IMR-90 (cell line): ENCODE measurements at regions not wholly inside any gene's neighbourhood (a gene's known extent, or its start where the extent isn't known, plus 50 kb on each side); places are given as distances from the start of the nearest gene placed in this dataset.

Source experiments
- ATAC-seq: fragments of 200-7000 bp; cut with Tn5 transposase; 2 replicates; pipeline ENCODE4 v1.9.1; 2020; ENCODE audit warnings: low read depth, mild to moderate bottlenecking, moderate library complexity
- BruUV-seq: library from RNA; stranded (reverse); fragments of 400-500 nt; replicated peaks from 2 replicates; lab custom pipeline; 2021; lab: Mats Ljungman, UMichigan
- CTCF ChIA-PET: fragments of 300-600 bp; formaldehyde crosslinking; extraction: SDS; loops from one replicate; lab custom pipeline; 2021; ENCODE audit warnings: antibody characterized with exemption; lab: Yijun Ruan, JAX
- POLR2A ChIA-PET: fragments of 300-600 bp; sonication (Branson Sonifier 250); formaldehyde crosslinking; loops from one replicate; lab custom pipeline; 2022; ENCODE audit warnings: antibody characterized with exemption; ENCODE audit not compliant: unreplicated experiment; lab: Charles Lee
- DNase-seq: peaks from one replicate; pipeline ENCODE4 v3.0.0; 2013
- H2AFZ ChIP-seq: replicated peaks from 2 replicates; pipeline ENCODE3; 2013; ENCODE audit warnings: low read length, mild to moderate bottlenecking; ENCODE audit not compliant: poor library complexity
- H2AK5ac ChIP-seq: 2 replicates; pipeline ENCODE4 v1.6.1; 2013; ENCODE audit warnings: low read depth, low read length, inconsistent platforms
- H2AK9ac ChIP-seq: replicated peaks from 2 replicates; pipeline ENCODE3; 2013; ENCODE audit warnings: mild to moderate bottlenecking, low read depth, low read length, moderate library complexity; ENCODE audit not compliant: poor library complexity
- H2BK120ac ChIP-seq: 2 replicates; pipeline ENCODE4 v1.6.1; 2013; ENCODE audit warnings: low read depth, low read length, inconsistent platforms
- H2BK15ac ChIP-seq: 3 replicates; pipeline ENCODE4 v1.6.1; 2013; ENCODE audit warnings: low read depth, low read length, inconsistent platforms
- H2BK20ac ChIP-seq: 2 replicates; pipeline ENCODE4 v1.6.1; 2013; ENCODE audit warnings: low read depth, mild to moderate bottlenecking, inconsistent platforms, low read length, moderate library complexity
- H2BK5ac ChIP-seq: 2 replicates; pipeline ENCODE4 v1.6.1; 2013; ENCODE audit warnings: mild to moderate bottlenecking, low read depth, low read length, inconsistent platforms; ENCODE audit not compliant: poor library complexity, severe bottlenecking
- H3K14ac ChIP-seq: replicated peaks from 2 replicates; pipeline ENCODE4 v1.6.1; 2013; ENCODE audit warnings: low read depth, low read length, inconsistent platforms
- H3K18ac ChIP-seq: 2 replicates; pipeline ENCODE4 v1.6.1; 2013; ENCODE audit warnings: low read depth, low read length, control low read depth
- H3K23ac ChIP-seq: 2 replicates; pipeline ENCODE4 v1.6.1; 2013; ENCODE audit warnings: low read depth, low read length, inconsistent platforms
- H3K27ac ChIP-seq: 2 replicates; pipeline ENCODE4 v1.5.1; 2013; ENCODE audit warnings: mild to moderate bottlenecking, control low read depth, low read length; ENCODE audit not compliant: insufficient read depth
- H3K27me3 ChIP-seq: 2 replicates; pipeline ENCODE4 v1.6.1; 2013; ENCODE audit warnings: low read length; ENCODE audit not compliant: control insufficient read depth, insufficient read depth
- H3K36me3 ChIP-seq: 2 replicates; pipeline ENCODE4 v1.6.1; 2013; ENCODE audit warnings: low read length, mixed read lengths; ENCODE audit not compliant: control insufficient read depth, insufficient read depth
- H3K4ac ChIP-seq: 2 replicates; pipeline ENCODE4 v1.6.1; 2013; ENCODE audit warnings: low read depth, low read length, inconsistent platforms
- H3K4me1 ChIP-seq: 2 replicates; pipeline ENCODE4 v1.6.1; 2013; ENCODE audit warnings: low read length, mixed read lengths; ENCODE audit not compliant: control insufficient read depth, insufficient read depth
- H3K4me2 ChIP-seq: 2 replicates; pipeline ENCODE4 v1.6.1; 2013; ENCODE audit warnings: low read depth, mild to moderate bottlenecking, control low read depth, low read length, moderate library complexity
- H3K4me3 ChIP-seq: 2 replicates; pipeline ENCODE4 v1.5.1; 2013; ENCODE audit warnings: low read depth, mild to moderate bottlenecking, control low read depth, low read length, moderate library complexity; ENCODE audit not compliant: insufficient read depth
- H3K56ac ChIP-seq: 2 replicates; pipeline ENCODE4 v1.6.1; 2013; ENCODE audit warnings: low read length, inconsistent platforms; ENCODE audit not compliant: insufficient read depth; ENCODE audit errors: extremely low read depth
- H3K79me1 ChIP-seq, 2 experiments: 2 replicates each; pipeline ENCODE4 v1.6.1; 2013; ENCODE audit warnings: low read length in 2 of 2, inconsistent platforms in 1 of 2, low read depth in 1 of 2
- H3K9ac ChIP-seq: 2 replicates; pipeline ENCODE4 v1.6.1; 2013; ENCODE audit warnings: low read depth, low read length, control low read depth
- H3K9me1 ChIP-seq: 2 replicates; pipeline ENCODE4 v1.6.1; 2013; ENCODE audit warnings: low read length, inconsistent platforms; ENCODE audit not compliant: insufficient read depth
- H3K9me3 ChIP-seq: 2 replicates; pipeline ENCODE4 v1.6.1; 2013; ENCODE audit warnings: low read length; ENCODE audit not compliant: control insufficient read depth, insufficient read depth
- H4K20me1 ChIP-seq: 2 replicates; pipeline ENCODE4 v1.6.1; 2013; ENCODE audit warnings: low read length, inconsistent platforms; ENCODE audit not compliant: insufficient read depth
- H4K5ac ChIP-seq: 2 replicates; pipeline ENCODE4 v1.6.1; 2013; ENCODE audit warnings: mild to moderate bottlenecking, low read depth, low read length, control low read depth
- H4K8ac ChIP-seq, 2 experiments: 2 replicates each; pipeline ENCODE4 v1.6.1; 2013; ENCODE audit warnings: low read depth in 2 of 2, low read length in 2 of 2, control low read depth in 1 of 2, inconsistent platforms in 1 of 2
- H4K91ac ChIP-seq: 2 replicates; pipeline ENCODE4 v1.6.1; 2013; ENCODE audit warnings: low read depth, low read length, inconsistent platforms; ENCODE audit not compliant: insufficient read depth
- BHLHE40 ChIP-seq: fragments of 150-350 bp; IDR thresholded peaks from 2 replicates; pipeline ENCODE4 v1.6.1; 2016; ENCODE audit warnings: mild to moderate bottlenecking, low read depth, low read length
- CEBPB ChIP-seq: IDR thresholded peaks from 2 replicates; pipeline ENCODE4 v1.6.1; 2012; ENCODE audit warnings: low read depth, low read length, improper control_type of control experiment
- FOS ChIP-seq: fragments of 150-350 bp; IDR thresholded peaks from 2 replicates; pipeline ENCODE4 v1.6.1; 2016; ENCODE audit warnings: low read depth, low read length
- NFE2L2 ChIP-seq: fragments of 150-350 bp; IDR thresholded peaks from 2 replicates; pipeline ENCODE4 v1.6.1; 2016; ENCODE audit warnings: low read depth, mild to moderate bottlenecking, low read length
- RAD21 ChIP-seq: IDR thresholded peaks from 2 replicates; pipeline ENCODE4 v1.6.1; 2012; ENCODE audit warnings: low read length, improper control_type of control experiment
- WGBS, 2 experiments: methylation state at CpG; one replicate each; pipeline versions ENCODE4 v1.1.5 to v1.1.7; 2013; ENCODE audit warnings: missing lambda C conversion rate in 2 of 2; ENCODE audit not compliant: insufficient read length in 1 of 2; ENCODE audit errors: extremely low coverage in 2 of 2; 5-methylcytosine and 5-hydroxymethylcytosine counted together
- dilution Hi-C: fragments of 300-500 bp; cut with HindIII; formaldehyde crosslinking; loops from one replicate; pipeline ENCODE4 v1.14.3; 2018; ENCODE audit warnings: low sequenced_read_pairs; ENCODE audit not compliant: unreplicated experiment
- in situ Hi-C: fragments of 300-500 bp; cut with MboI; formaldehyde crosslinking; loops from 3 replicates; pipeline ENCODE4 v1.14.3; 2019; ENCODE audit warnings: low sequenced_read_pairs, inconsistent platforms, mixed read lengths
- intact Hi-C: fragments of 100-400 bp; cut with micrococcal nuclease; formaldehyde crosslinking; loops from 2 replicates; pipeline ENCODE4 v1.10.0; 2022

GRCh38 chr2:145635706-145636427 lies 1115.9 kb upstream of the ZEB2 start:
- Histone ChIP-seq H3K14ac (no peak overlapping the region), H2BK20ac (no peak overlapping the region; the same call in 1 of the 2 replicates), H3K9me3 (no peaks in the 10 kb centered on the region), H2BK5ac (no peak overlapping the region), H4K20me1 (no peaks in the 10 kb centered on the region), H4K91ac (no peak overlapping the region), H2AFZ (no peak overlapping the region), H2AK5ac (peak overlapping the region; percentile 43; the same call in 1 of the 2 replicates), H3K4ac (no peak overlapping the region), H4K8ac (no peak overlapping the region), H2BK120ac (peak overlapping the region; percentile 68; the same call in 1 of the 2 replicates), H3K56ac (no peak overlapping the region), H2AK9ac (no peak overlapping the region), H3K4me2 (no peak overlapping the region), H3K9ac (no peak overlapping the region), H3K36me3 (no peaks in the 10 kb centered on the region), H3K23ac (no peak overlapping the region), H3K18ac (no peak overlapping the region), H3K79me1 (no peaks in the 10 kb centered on the region), H4K5ac (no peak overlapping the region), H3K27ac (no peak overlapping the region), H3K4me1 (peaks cover 1% of the 10 kb centered on the region; the same call in 1 of the 2 replicates), H3K9me1 (no peaks in the 10 kb centered on the region; the same call in 1 of the 2 replicates), H3K4me3 (no peak overlapping the region), H3K27me3 (no peaks in the 10 kb centered on the region), H2BK15ac (0 out of 3 replicates have a peak overlapping the region, but pooled peaks have one; percentile 36)
- BruUV-seq = no TSS peak
- DNase-seq = peak; percentile 86
- TF ChIP-seq RAD21 (no peak), NFE2L2 (no peak), FOS (0 out of 2 replicates have a peak, but pooled peaks have one; percentile 7), BHLHE40 (0 out of 2 replicates have a peak, but pooled peaks have one; percentile 9), CEBPB (peak; percentile 64)
- dilution Hi-C loops = no loop called here
- ChIA-PET POLR2A (no interaction called here), CTCF (interaction anchor here (0.6 kb wide), 1 partner anchor 183 kb away, joined by 4 read pairs; no protein-coding TSS in a partner anchor)
- in situ Hi-C loops = no loop called here
- no CpG with 5 or more reads among the region's 3 CpGs for WGBS, 2 experiments
- intact Hi-C loops = no loop called here
- peak; percentile 88 for ATAC-seq
